HG03025 (cell line): ENCODE measurements at regions not wholly inside any gene's neighbourhood (a gene's known extent, or its start where the extent isn't known, plus 50 kb on each side); places are given as distances from the start of the nearest gene placed in this dataset.

Source experiments
- ATAC-seq: cut with Tn5 transposase; IDR thresholded peaks from one replicate; pipeline ENCODE4 v1.9.1; 2021; ENCODE audit warnings: mild to moderate bottlenecking, moderate library complexity; ENCODE audit not compliant: unreplicated experiment, low FRiP score

- no peak for ATAC-seq
Observed at GRCh38 chr2:104481341-104481740, 372.6 kb upstream of the POU3F3 start.

- no peak for ATAC-seq
Observed at GRCh38 chr2:104487366-104487765, 366.5 kb upstream of the POU3F3 start.

- ATAC-seq: no peak
Observed at GRCh38 chr2:104493698-104494097, 360.2 kb upstream of the POU3F3 start.

- ATAC-seq: no peak
Observed at GRCh38 chr2:104501342-104501741, 352.6 kb upstream of the POU3F3 start.

- ATAC-seq: no peak
Observed at GRCh38 chr2:104501929-104502328, 352.0 kb upstream of the POU3F3 start.

- ATAC-seq: no peak
Observed at GRCh38 chr2:104502901-104503300, 351.0 kb upstream of the POU3F3 start.

- ATAC-seq: no peak
Observed at GRCh38 chr2:104504331-104505073, 349.4 kb upstream of the POU3F3 start.

- ATAC-seq: no peak
Observed at GRCh38 chr2:104518256-104518655, 335.7 kb upstream of the POU3F3 start.

- ATAC-seq: no peak
Observed at GRCh38 chr2:104521247-104521646, 332.7 kb upstream of the POU3F3 start.

GRCh38 chr2:104523921-104524320 is 330.0 kb upstream of the POU3F3 start:
- ATAC-seq: no peak

GRCh38 chr2:104528101-104528500 is 325.8 kb upstream of the POU3F3 start:
- no peak for ATAC-seq

GRCh38 chr2:104531122-104531521 is 322.8 kb upstream of the POU3F3 start:
- ATAC-seq: no peak

- ATAC-seq: no peak
Observed at GRCh38 chr2:104537116-104537515, 316.8 kb upstream of the POU3F3 start.

GRCh38 chr2:104538077-104538476 is 315.8 kb upstream of the POU3F3 start:
- no peak for ATAC-seq

GRCh38 chr2:104539649-104540048 is 314.3 kb upstream of the POU3F3 start:
- ATAC-seq: no peak

GRCh38 chr2:104545055-104545454 is 308.9 kb upstream of the POU3F3 start:
- ATAC-seq: no peak

- no peak for ATAC-seq
Observed at GRCh38 chr2:104546537-104546936, 307.4 kb upstream of the POU3F3 start.

- ATAC-seq: no peak
Observed at GRCh38 chr2:104547221-104547620, 306.7 kb upstream of the POU3F3 start.

GRCh38 chr2:104561251-104561650 is 292.7 kb upstream of the POU3F3 start:
- ATAC-seq: no peak

- no peak for ATAC-seq
Observed at GRCh38 chr2:104562537-104562936, 291.4 kb upstream of the POU3F3 start.

GRCh38 chr2:104563398-104563996 is 290.4 kb upstream of the POU3F3 start:
- ATAC-seq: no peak

- no peak for ATAC-seq
Observed at GRCh38 chr2:104568247-104568646, 285.7 kb upstream of the POU3F3 start.
